ENCODE measurements at regions not wholly inside any gene's neighbourhood (a gene's known extent, or its start where the extent isn't known, plus 50 kb on each side); places are given as distances from the start of the nearest gene placed in this dataset.
A peak's percentile ranks its signal among the peaks of the same experiment; 100 is the strongest.

GRCh38 chr3:113138839-113139743 lies 72.3 kb upstream of the BOC start:
- DNase-seq = no peak

GRCh38 chr3:113140876-113141275 lies 70.5 kb upstream of the BOC start:
- peak; percentile 13 for DNase-seq

GRCh38 chr3:113141543-113141942 lies 69.8 kb upstream of the BOC start:
- no peak for DNase-seq

- DNase-seq = no peak
These were observed 68.9 kb upstream of the BOC start for GRCh38 chr3:113142476-113142875.

- no peak for DNase-seq
These were observed 68.0 kb upstream of the BOC start for GRCh38 chr3:113143353-113143752.

GRCh38 chr3:113147681-113148261 lies 63.6 kb upstream of the BOC start:
- no peak for DNase-seq

- no peak for DNase-seq
These were observed 63.1 kb upstream of the BOC start for GRCh38 chr3:113148284-113148683.

GRCh38 chr3:113150250-113150649 lies 61.1 kb upstream of the BOC start:
- no peak for DNase-seq

GRCh38 chr3:113151461-113152031 lies 59.8 kb upstream of the BOC start:
- DNase-seq = no peak

- DNase-seq = no peak
These were observed 58.5 kb upstream of the BOC start for GRCh38 chr3:113152849-113153248.

- no peak for DNase-seq
These were observed 57.8 kb upstream of the BOC start for GRCh38 chr3:113153499-113154107.

GRCh38 chr3:113156816-113157333 lies 54.5 kb upstream of the BOC start:
- DNase-seq = no peak

GRCh38 chr3:113157408-113158030 lies 53.8 kb upstream of the BOC start:
- DNase-seq = no peak

GRCh38 chr3:113158171-113158570 lies 53.2 kb upstream of the BOC start:
- DNase-seq = no peak
